ENCODE measurements at regions not wholly inside any gene's neighbourhood (a gene's known extent, or its start where the extent isn't known, plus 50 kb on each side); places are given as distances from the start of the nearest gene placed in this dataset.

- TF ChIP-seq, protein P1, sequence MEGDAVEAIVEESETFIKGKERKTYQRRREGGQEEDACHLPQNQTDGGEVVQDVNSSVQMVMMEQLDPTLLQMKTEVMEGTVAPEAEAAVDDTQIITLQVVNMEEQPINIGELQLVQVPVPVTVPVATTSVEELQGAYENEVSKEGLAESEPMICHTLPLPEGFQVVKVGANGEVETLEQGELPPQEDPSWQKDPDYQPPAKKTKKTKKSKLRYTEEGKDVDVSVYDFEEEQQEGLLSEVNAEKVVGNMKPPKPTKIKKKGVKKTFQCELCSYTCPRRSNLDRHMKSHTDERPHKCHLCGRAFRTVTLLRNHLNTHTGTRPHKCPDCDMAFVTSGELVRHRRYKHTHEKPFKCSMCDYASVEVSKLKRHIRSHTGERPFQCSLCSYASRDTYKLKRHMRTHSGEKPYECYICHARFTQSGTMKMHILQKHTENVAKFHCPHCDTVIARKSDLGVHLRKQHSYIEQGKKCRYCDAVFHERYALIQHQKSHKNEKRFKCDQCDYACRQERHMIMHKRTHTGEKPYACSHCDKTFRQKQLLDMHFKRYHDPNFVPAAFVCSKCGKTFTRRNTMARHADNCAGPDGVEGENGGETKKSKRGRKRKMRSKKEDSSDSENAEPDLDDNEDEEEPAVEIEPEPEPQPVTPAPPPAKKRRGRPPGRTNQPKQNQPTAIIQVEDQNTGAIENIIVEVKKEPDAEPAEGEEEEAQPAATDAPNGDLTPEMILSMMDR (IDR thresholded peaks at IDR 0.05; ENCODE audit: low read depth, low read length), result no peak
- no peak overlapping the region for H3K4me3 ChIP-seq (ENCODE audit: low read depth, low read length)
- no peaks in the 10 kb centered on the region for H3K36me3 ChIP-seq
- DNase-seq, result no peak
- H3K27ac ChIP-seq, result no peak overlapping the region
- H3K27me3 ChIP-seq (ENCODE audit: insufficient read depth, low read depth, severe bottlenecking), result no peaks in the 10 kb centered on the region
- no peaks in the 10 kb centered on the region for H3K9me3 ChIP-seq (ENCODE audit: severe bottlenecking)
Measured at GRCh38 chr7:86485827-86486226, 157.9 kb upstream of the GRM3 start.

DNA sequence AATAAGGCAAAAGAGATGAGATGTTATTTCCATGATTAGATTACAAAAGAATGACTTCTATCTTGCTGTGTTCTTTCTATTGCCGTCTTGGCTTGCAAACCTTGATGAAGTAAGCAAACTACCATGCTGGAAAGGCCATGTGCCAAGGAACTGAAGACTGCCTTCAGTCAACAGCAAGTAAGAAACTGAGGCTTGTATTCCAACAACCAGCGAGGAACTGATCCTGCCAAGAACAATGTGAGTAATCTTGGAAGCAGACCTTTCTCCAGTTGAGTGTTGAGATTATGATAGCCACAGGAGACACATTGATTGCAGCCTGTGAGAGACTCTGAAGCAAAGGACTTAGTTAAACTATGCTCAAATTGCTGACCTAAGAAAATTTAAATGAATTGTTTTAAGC lies 164.6 kb upstream of the GRM3 start:
- TF ChIP-seq, protein P1 (IDR thresholded peaks at IDR 0.05; ENCODE audit: low read depth, low read length), result no peak
- DNase-seq, result no peak
- Histone ChIP-seq H3K9me3 (ENCODE audit: severe bottlenecking) (no peaks in the 10 kb centered on the region), H3K36me3 (no peaks in the 10 kb centered on the region), H3K27ac (no peak overlapping the region), H3K4me3 (ENCODE audit: low read depth, low read length) (no peak overlapping the region), H3K27me3 (ENCODE audit: insufficient read depth, low read depth, severe bottlenecking) (no peaks in the 10 kb centered on the region)

DNA sequence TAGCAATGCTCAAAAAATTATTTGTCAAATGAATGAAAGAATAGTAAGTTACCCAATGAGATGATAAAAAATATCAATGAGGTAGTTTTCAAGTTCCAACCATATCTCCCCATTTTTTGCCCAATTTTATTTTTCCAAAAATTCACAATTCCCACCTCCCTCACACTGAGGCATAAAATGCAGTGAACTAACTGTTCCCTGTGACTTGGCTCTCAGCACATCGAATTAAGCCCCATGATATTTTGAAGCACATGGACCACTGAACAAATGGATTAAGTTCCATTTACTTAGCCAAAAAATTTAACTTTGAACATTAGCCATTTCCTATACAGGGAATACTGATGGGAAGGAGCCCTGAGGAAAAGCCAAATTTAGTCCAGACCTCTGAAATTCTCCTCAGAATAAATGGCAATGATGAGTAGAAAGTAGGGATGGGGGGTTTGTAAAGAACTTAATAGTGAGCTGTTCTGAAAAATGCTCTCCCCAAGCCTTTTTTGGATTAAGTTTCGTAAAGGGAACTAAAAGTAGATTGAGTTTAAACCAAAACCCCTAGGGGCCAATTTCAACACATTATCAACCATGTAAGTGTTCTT lies 166.3 kb upstream of the GRM3 start:
- Histone ChIP-seq H3K9me3 (ENCODE audit: severe bottlenecking) (no peaks in the 10 kb centered on the region), H3K27ac (no peak overlapping the region), H3K36me3 (no peaks in the 10 kb centered on the region), H3K27me3 (ENCODE audit: insufficient read depth, low read depth, severe bottlenecking) (no peaks in the 10 kb centered on the region), H3K4me3 (ENCODE audit: low read depth, low read length) (no peak overlapping the region)
- DNase-seq, result no peak
- TF ChIP-seq, protein P1 (IDR thresholded peaks at IDR 0.05; ENCODE audit: low read depth, low read length), result no peak

- H3K36me3 ChIP-seq, result no peaks in the 10 kb centered on the region
- DNase-seq, result no peak
- H3K27me3 ChIP-seq (ENCODE audit: insufficient read depth, low read depth, severe bottlenecking), result no peaks in the 10 kb centered on the region
- H3K4me3 ChIP-seq (ENCODE audit: low read depth, low read length), result no peak overlapping the region
- no peaks in the 10 kb centered on the region for H3K9me3 ChIP-seq (ENCODE audit: severe bottlenecking)
- H3K27ac ChIP-seq, result no peak overlapping the region
- TF ChIP-seq, protein P1 (IDR thresholded peaks at IDR 0.05; ENCODE audit: low read depth, low read length), result no peak
Measured at GRCh38 chr7:86470763-86471162, 172.9 kb upstream of the GRM3 start.

DNA sequence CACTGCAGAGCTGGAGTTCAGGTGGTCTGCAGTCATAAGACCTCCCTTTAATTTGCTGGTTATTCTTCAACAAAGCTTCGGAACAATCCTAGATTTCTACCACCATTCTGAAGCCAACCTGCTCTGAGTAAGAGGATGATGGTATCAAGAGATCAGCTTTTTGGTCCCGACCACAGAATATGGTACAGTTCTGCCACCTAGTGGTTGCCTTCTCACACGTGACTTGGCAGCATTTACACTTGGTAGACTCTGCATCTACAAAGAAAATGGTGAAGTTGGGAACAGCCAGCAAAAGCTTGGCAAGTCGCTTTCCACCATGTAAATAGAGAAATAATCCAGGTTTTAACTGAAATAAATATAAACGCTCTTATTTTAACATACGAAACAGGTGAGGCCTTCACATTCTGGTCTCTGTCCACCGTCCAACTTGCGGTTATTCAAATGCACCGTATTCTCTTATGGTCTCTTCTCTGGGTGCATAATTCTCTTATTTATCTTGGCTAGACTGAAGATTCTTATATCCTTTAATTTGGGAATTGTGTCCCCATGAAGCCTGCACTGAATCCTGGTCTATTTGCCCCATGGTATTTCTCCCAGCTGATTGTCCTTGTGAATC lies 173.9 kb upstream of the GRM3 start:
- Histone ChIP-seq H3K9me3 (ENCODE audit: severe bottlenecking) (no peaks in the 10 kb centered on the region), H3K36me3 (no peaks in the 10 kb centered on the region), H3K4me3 (ENCODE audit: low read depth, low read length) (no peak overlapping the region), H3K27me3 (ENCODE audit: insufficient read depth, low read depth, severe bottlenecking) (no peaks in the 10 kb centered on the region), H3K27ac (no peak overlapping the region)
- DNase-seq, result peak; percentile 80
- TF ChIP-seq, protein P1 (IDR thresholded peaks at IDR 0.05; ENCODE audit: low read depth, low read length), result peak; percentile 76

DNA sequence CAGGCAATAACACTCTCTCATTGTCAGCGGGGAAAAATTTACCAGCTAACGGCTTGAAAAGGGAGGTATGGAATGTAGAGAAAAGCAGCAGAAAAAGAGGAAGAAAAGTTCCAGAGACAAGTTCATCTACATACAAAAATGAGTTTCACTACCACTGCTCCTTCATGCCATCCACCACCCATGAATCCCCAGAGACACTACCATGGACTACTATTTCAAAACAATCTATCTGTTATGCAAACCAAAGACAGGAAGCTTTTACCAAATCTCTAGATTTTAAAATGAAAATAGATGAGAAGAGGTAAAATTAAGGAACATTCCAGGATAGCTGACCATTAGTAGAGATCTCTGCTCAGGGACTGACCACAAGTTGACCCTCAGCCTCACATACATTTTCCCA lies 189.0 kb upstream of the GRM3 start:
- H3K27me3 ChIP-seq (ENCODE audit: insufficient read depth, low read depth, severe bottlenecking), result no peaks in the 10 kb centered on the region
- no peak overlapping the region for H3K4me3 ChIP-seq (ENCODE audit: low read depth, low read length)
- no peaks in the 10 kb centered on the region for H3K9me3 ChIP-seq (ENCODE audit: severe bottlenecking)
- TF ChIP-seq, protein P1 (IDR thresholded peaks at IDR 0.05; ENCODE audit: low read depth, low read length), result no peak
- no peaks in the 10 kb centered on the region for H3K36me3 ChIP-seq
- H3K27ac ChIP-seq, result no peak overlapping the region
- no peak for DNase-seq
